ENCODE measurements at regions not wholly inside any gene's neighbourhood (a gene's known extent, or its start where the extent isn't known, plus 50 kb on each side); places are given as distances from the start of the nearest gene placed in this dataset.

DNA sequence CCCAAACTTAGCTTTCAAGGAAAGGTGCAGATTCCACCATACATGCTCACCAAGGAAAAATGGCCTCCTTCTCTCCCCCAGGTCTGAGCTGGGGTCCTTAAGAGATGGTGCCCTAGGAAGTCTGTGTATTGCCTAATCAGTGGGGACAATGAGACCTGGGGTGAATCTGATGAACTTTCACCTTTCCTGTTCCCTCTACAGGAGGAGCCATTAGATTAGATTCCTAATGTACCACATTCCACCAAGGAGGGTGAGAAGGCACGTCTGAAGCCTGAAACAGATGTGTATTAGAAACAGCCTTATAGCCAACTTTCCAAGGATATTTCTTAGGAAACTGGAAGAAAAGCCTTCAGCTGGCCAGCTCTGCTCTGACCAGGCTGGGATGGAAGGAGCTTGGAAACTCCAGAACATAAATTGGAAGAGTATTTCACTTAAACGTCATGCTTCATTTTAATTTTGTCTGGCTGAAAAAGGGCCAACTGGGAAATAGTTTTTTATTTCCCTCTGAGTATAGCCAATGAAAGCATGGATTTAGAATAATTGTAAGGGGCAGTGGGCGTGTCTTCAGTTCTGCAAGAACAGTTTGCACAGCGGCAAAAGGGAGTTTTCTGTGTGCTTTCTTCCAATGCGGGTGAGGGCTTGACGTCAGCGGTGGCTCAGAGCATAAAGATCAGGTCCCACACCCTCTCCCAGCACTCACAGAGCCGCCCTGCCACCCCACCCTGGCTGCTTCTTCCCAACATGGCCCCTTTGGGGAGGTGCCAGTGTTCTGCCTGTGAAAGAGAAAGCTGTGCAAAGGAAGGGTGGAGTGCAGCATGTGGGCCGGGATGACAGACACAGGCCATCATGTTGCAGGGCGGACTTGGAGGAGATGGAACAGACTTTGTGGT, 210.9 kb downstream of the ESM1 start:
- TF ChIP-seq, protein P1, sequence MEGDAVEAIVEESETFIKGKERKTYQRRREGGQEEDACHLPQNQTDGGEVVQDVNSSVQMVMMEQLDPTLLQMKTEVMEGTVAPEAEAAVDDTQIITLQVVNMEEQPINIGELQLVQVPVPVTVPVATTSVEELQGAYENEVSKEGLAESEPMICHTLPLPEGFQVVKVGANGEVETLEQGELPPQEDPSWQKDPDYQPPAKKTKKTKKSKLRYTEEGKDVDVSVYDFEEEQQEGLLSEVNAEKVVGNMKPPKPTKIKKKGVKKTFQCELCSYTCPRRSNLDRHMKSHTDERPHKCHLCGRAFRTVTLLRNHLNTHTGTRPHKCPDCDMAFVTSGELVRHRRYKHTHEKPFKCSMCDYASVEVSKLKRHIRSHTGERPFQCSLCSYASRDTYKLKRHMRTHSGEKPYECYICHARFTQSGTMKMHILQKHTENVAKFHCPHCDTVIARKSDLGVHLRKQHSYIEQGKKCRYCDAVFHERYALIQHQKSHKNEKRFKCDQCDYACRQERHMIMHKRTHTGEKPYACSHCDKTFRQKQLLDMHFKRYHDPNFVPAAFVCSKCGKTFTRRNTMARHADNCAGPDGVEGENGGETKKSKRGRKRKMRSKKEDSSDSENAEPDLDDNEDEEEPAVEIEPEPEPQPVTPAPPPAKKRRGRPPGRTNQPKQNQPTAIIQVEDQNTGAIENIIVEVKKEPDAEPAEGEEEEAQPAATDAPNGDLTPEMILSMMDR (conservative IDR thresholded peaks at IDR 0.05), result no peak
- no peak for TF ChIP-seq ZFX (IDR thresholded peaks at IDR 0.05)
